Astrocyte (in vitro differentiated cells and primary cell): ENCODE measurements at regions not wholly inside any gene's neighbourhood (a gene's known extent, or its start where the extent isn't known, plus 50 kb on each side); places are given as distances from the start of the nearest gene placed in this dataset.
A peak's percentile ranks its signal among the peaks of the same experiment; 100 is the strongest.

Experiments used
- EZH2 ChIP-seq: IDR thresholded peaks from 2 replicates; pipeline ENCODE4 v1.6.1; 2012; ENCODE audit warnings: mild to moderate bottlenecking, low read length, inconsistent platforms; ENCODE audit not compliant: insufficient read depth
- TF ChIP-seq, protein P1 (sequence below): IDR thresholded peaks from 2 replicates; pipeline ENCODE4 v1.5.1; 2011; ENCODE audit warnings: low read depth, mild to moderate bottlenecking, inconsistent platforms, low read length, moderate library complexity; ENCODE audit not compliant: insufficient read depth

DNA sequence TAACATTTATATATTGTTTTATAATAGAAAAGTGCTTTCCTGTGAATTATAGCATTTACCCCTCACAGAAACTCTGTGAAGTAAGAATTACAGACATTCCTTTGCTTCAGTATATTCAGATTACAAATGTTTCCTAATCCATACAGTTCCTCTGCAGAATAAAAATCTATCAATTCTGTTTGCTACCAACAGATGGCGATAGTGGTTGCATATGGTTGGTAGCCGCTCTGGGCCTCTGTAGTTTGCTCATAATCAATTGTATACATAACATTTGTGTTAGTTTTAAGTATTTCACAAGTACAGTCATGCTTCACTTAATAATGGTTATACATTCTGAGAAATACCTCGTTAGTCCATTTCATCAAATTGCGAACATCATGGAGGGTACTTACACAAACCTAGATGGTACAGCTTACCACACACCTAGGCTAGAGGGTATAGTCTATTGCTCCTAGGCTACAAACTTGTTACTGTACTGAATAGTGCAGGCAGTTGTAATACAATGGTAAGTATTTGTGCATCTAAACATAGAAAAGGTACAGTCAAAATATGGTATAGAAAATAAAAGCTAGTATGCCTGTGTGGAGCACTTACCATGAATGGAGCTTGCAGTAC, 94.4 kb upstream of the STEAP4 start:
- TF ChIP-seq EZH2 = no peak
- TF ChIP-seq, protein P1, sequence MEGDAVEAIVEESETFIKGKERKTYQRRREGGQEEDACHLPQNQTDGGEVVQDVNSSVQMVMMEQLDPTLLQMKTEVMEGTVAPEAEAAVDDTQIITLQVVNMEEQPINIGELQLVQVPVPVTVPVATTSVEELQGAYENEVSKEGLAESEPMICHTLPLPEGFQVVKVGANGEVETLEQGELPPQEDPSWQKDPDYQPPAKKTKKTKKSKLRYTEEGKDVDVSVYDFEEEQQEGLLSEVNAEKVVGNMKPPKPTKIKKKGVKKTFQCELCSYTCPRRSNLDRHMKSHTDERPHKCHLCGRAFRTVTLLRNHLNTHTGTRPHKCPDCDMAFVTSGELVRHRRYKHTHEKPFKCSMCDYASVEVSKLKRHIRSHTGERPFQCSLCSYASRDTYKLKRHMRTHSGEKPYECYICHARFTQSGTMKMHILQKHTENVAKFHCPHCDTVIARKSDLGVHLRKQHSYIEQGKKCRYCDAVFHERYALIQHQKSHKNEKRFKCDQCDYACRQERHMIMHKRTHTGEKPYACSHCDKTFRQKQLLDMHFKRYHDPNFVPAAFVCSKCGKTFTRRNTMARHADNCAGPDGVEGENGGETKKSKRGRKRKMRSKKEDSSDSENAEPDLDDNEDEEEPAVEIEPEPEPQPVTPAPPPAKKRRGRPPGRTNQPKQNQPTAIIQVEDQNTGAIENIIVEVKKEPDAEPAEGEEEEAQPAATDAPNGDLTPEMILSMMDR = peak; percentile 34
